ENCODE measurements at regions not wholly inside any gene's neighbourhood (a gene's known extent, or its start where the extent isn't known, plus 50 kb on each side); places are given as distances from the start of the nearest gene placed in this dataset.

GRCh38 chrX:5724123-5724522 is 504.5 kb downstream of the NLGN4X start:
- TF ChIP-seq SIN3A (IDR thresholded peaks at IDR 0.05; ENCODE audit: borderline replicate concordance, insufficient read depth, low read length) (no peak), FOXP2 (optimal IDR thresholded peaks at IDR 0.05; ENCODE audit: borderline replicate concordance, extremely low read depth, extremely low read length, insufficient read depth) (no peak), REST (IDR thresholded peaks at IDR 0.05; ENCODE audit: insufficient read depth in 1 of 2, low read depth in 2 of 2, low read length in 2 of 2) (no peak), TAF1 (IDR thresholded peaks at IDR 0.05; ENCODE audit: borderline replicate concordance, insufficient read depth, low read length) (no peak), POLR2AphosphoS5 (IDR thresholded peaks at IDR 0.05; ENCODE audit: low read depth, low read length) (no peak)

Measured in PFSK-1 (cell line).